ENCODE measurements at regions not wholly inside any gene's neighbourhood (a gene's known extent, or its start where the extent isn't known, plus 50 kb on each side); places are given as distances from the start of the nearest gene placed in this dataset.
"Not testable (repeated sequence)": the region's sequence is repeated elsewhere in the genome, so short reads cannot be mapped to it uniquely, and the experiment has no call there.

DNA sequence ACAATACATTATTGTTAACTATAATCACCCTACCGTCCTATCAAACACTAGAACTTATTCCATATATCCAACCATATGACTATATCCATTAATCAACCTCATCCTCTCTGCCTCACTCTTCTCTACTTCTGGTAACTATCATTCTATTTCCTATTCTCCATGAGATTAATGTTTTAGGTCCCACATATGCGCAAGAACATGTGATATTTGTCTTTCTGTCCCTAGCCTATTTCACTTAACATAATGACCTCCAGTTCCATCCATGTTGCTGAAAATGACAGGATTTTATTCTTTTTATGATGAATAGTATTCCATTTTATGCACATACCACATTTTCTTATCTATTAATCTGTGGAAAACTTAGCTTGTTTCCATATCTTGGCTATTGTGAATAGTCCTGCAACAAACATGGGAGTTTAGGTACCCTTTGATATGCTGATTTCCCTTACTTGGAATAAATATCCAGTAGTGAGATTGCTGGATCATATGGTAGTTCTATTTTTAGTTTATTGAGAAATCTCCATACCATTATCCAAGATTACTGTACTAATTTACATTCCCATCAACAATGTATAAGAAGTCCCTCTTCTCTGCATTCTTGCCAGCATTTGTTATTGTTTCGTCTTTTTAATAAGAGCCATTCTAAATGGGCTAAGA lies 289.4 kb upstream of the GJE1 start:
- DNase-seq, result no peak
- H3K36me3 Mint-ChIP-seq (ENCODE audit: unreplicated experiment), result no peaks in the 10 kb centered on the region
- no peak overlapping the region for H3K4me3 Mint-ChIP-seq (ENCODE audit: unreplicated experiment)
- no peaks in the 10 kb centered on the region for H3K9me3 Mint-ChIP-seq (ENCODE audit: unreplicated experiment)
- H3K27ac Mint-ChIP-seq (ENCODE audit: unreplicated experiment), result no peak overlapping the region
- TF ChIP-seq CTCF (IDR thresholded peaks at IDR 0.05; ENCODE audit: partially characterized antibody, unreplicated experiment), result no peak
- H3K4me1 Mint-ChIP-seq (ENCODE audit: low read depth, unreplicated experiment), result no peaks in the 10 kb centered on the region
- no peaks in the 10 kb centered on the region for H3K27me3 Mint-ChIP-seq (ENCODE audit: unreplicated experiment)

GRCh38 chr6:141833001-141833655 lies 299.6 kb upstream of the GJE1 start:
- no peak for DNase-seq
- Mint-ChIP-seq H3K9me3 (ENCODE audit: unreplicated experiment) (peaks cover 1% of the 10 kb centered on the region), H3K4me3 (ENCODE audit: unreplicated experiment) (no peak overlapping the region), H3K36me3 (ENCODE audit: unreplicated experiment) (no peaks in the 10 kb centered on the region), H3K27ac (ENCODE audit: unreplicated experiment) (no peak overlapping the region), H3K4me1 (ENCODE audit: low read depth, unreplicated experiment) (peaks cover 4% of the 10 kb centered on the region), H3K27me3 (ENCODE audit: unreplicated experiment) (no peaks in the 10 kb centered on the region)
- no peak for TF ChIP-seq CTCF (IDR thresholded peaks at IDR 0.05; ENCODE audit: partially characterized antibody, unreplicated experiment)

- H3K4me1 Mint-ChIP-seq (ENCODE audit: low read depth, unreplicated experiment), result peaks cover 4% of the 10 kb centered on the region
- H3K4me3 Mint-ChIP-seq (ENCODE audit: unreplicated experiment), result no peak overlapping the region
- peaks cover 1% of the 10 kb centered on the region for H3K9me3 Mint-ChIP-seq (ENCODE audit: unreplicated experiment)
- H3K36me3 Mint-ChIP-seq (ENCODE audit: unreplicated experiment), result no peaks in the 10 kb centered on the region
- H3K27me3 Mint-ChIP-seq (ENCODE audit: unreplicated experiment), result no peaks in the 10 kb centered on the region
- TF ChIP-seq CTCF (IDR thresholded peaks at IDR 0.05; ENCODE audit: partially characterized antibody, unreplicated experiment), result no peak
- H3K27ac Mint-ChIP-seq (ENCODE audit: unreplicated experiment), result no peak overlapping the region
- no peak for DNase-seq
Observed at GRCh38 chr6:141830530-141830929, 302.2 kb upstream of the GJE1 start.

DNA sequence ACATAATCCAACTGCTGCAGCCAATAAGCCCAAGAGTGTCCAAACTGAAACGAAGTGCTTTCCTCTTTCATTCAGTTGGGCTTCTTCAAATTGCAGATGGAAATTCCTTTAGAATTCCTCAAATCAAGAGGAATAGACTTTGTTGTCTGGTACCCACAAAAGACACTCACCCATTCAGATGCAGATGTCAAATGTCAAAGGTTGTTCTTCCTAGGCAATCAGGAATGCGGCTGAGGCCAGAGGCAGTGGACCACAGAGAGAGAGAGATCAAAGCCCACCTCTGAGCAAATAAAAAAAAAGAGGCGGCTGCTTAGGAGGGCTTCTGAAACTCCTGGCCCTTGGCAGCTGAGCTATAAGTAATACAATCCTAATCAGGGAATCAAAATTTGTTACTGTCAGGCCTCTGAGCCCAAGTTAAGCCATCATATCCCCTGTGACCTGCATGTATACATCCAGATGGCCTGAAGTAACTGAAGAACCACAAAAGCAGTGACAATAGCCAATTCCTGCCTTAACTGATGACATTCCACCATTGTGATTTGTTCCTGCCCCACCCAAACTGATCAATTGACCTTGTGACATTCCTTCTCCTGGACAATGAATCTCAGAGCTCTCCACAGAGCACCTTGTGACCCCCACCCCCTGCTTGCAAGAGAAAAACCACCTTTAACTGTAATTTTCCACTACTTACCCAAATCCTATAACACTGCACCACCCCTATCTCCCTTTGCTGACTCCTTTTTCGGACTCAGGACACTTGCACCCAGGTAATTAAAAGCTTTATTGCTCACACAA lies 303.0 kb upstream of the GJE1 start:
- Mint-ChIP-seq H3K36me3 (ENCODE audit: unreplicated experiment) (no peaks in the 10 kb centered on the region), H3K4me1 (ENCODE audit: low read depth, unreplicated experiment) (peaks cover 4% of the 10 kb centered on the region), H3K4me3 (ENCODE audit: unreplicated experiment) (no peak overlapping the region), H3K27ac (ENCODE audit: unreplicated experiment) (no peak overlapping the region), H3K9me3 (ENCODE audit: unreplicated experiment) (peaks cover 1% of the 10 kb centered on the region), H3K27me3 (ENCODE audit: unreplicated experiment) (no peaks in the 10 kb centered on the region)
- no peak for TF ChIP-seq CTCF (IDR thresholded peaks at IDR 0.05; ENCODE audit: partially characterized antibody, unreplicated experiment)
- DNase-seq, result no peak

DNA sequence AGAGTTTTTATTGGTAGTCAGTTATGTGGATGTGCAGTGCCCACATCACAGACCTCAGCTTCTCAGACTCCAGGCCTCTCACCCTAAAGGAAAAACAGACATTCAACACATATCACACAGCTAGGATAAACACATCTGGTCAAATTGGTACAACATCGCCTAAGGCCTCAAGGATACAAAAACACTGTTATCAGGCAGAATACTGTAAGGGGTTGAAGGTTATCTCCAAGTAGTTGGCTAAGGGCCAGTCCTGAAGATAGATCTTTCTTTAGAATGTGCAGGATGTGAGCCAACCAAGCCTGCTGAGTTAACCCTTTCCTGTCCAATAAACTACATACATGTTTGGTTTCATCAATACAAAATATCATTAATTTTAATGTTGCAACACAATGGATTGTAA lies 308.4 kb upstream of the GJE1 start:
- H3K4me3 Mint-ChIP-seq (ENCODE audit: unreplicated experiment), result no peak overlapping the region
- H3K27ac Mint-ChIP-seq (ENCODE audit: unreplicated experiment), result no peak overlapping the region
- no peaks in the 10 kb centered on the region for H3K4me1 Mint-ChIP-seq (ENCODE audit: low read depth, unreplicated experiment)
- no peaks in the 10 kb centered on the region for H3K36me3 Mint-ChIP-seq (ENCODE audit: unreplicated experiment)
- peaks cover under 1% of the 10 kb centered on the region for H3K9me3 Mint-ChIP-seq (ENCODE audit: unreplicated experiment)
- no peak for TF ChIP-seq CTCF (IDR thresholded peaks at IDR 0.05; ENCODE audit: partially characterized antibody, unreplicated experiment)
- DNase-seq, result no peak
- no peaks in the 10 kb centered on the region for H3K27me3 Mint-ChIP-seq (ENCODE audit: unreplicated experiment)

DNA sequence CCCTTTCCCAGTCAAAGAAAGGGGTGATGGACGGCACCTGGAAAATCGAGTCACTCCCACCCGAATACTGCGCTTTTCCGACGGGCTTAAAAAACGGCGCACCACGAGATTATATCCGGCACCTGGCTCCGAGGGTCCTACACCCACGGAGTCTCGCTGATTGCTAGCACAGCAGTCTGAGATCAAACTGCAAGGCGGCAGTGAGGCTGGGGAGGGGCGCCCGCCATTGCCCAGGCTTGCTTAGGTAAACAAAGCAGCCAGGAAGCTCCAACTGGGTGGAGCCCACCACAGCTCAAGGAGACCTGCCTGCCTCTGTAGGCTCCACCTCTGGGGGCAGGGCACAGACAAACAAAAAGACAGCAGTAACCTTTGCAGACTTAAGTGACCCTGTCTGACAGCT lies 317.7 kb upstream of the GJE1 start:
- H3K4me1 Mint-ChIP-seq (ENCODE audit: low read depth, unreplicated experiment); DNase-seq; H3K9me3 Mint-ChIP-seq (ENCODE audit: unreplicated experiment); H3K27ac Mint-ChIP-seq (ENCODE audit: unreplicated experiment); H3K36me3 Mint-ChIP-seq (ENCODE audit: unreplicated experiment); H3K4me3 Mint-ChIP-seq (ENCODE audit: unreplicated experiment); H3K27me3 Mint-ChIP-seq (ENCODE audit: unreplicated experiment): not testable (repeated sequence)

Data from glutamatergic neuron (in vitro differentiated cells).